ENCODE measurements at regions not wholly inside any gene's neighbourhood (a gene's known extent, or its start where the extent isn't known, plus 50 kb on each side); places are given as distances from the start of the nearest gene placed in this dataset.

- TF ChIP-seq, protein P1, sequence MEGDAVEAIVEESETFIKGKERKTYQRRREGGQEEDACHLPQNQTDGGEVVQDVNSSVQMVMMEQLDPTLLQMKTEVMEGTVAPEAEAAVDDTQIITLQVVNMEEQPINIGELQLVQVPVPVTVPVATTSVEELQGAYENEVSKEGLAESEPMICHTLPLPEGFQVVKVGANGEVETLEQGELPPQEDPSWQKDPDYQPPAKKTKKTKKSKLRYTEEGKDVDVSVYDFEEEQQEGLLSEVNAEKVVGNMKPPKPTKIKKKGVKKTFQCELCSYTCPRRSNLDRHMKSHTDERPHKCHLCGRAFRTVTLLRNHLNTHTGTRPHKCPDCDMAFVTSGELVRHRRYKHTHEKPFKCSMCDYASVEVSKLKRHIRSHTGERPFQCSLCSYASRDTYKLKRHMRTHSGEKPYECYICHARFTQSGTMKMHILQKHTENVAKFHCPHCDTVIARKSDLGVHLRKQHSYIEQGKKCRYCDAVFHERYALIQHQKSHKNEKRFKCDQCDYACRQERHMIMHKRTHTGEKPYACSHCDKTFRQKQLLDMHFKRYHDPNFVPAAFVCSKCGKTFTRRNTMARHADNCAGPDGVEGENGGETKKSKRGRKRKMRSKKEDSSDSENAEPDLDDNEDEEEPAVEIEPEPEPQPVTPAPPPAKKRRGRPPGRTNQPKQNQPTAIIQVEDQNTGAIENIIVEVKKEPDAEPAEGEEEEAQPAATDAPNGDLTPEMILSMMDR (optimal IDR thresholded peaks at IDR 0.05 in 1 of 3, IDR thresholded peaks at IDR 0.05 in 1 of 3, conservative IDR thresholded peaks at IDR 0.05 in 1 of 3; ENCODE audit: extremely low read depth in 1 of 3, insufficient read depth in 2 of 3, low read length in 3 of 3) = no peak
- no peak for TF ChIP-seq EZH2 (IDR thresholded peaks at IDR 0.05; ENCODE audit: low read length)
These were observed 130.4 kb upstream of the POC5 start for GRCh38 chr5:75847561-75848021.

All from keratinocyte (primary cell).